Erythroblast (primary cell): ENCODE measurements at regions not wholly inside any gene's neighbourhood (a gene's known extent, or its start where the extent isn't known, plus 50 kb on each side); places are given as distances from the start of the nearest gene placed in this dataset.

Source experiments
- GATA1 ChIP-seq: IDR thresholded peaks from 2 replicates; pipeline ENCODE4 v1.6.1; 2011; ENCODE audit warnings: low read depth, mild to moderate bottlenecking, control low read depth, low read length, moderate library complexity
- POLR2A ChIP-seq: IDR thresholded peaks from 2 replicates; pipeline ENCODE4 v1.6.1; 2011; ENCODE audit warnings: mild to moderate bottlenecking, low read length

GRCh38 chr10:90192825-90193224 lies 491.4 kb downstream of the KIF20B start:
- TF ChIP-seq POLR2A (no peak), GATA1 (no peak)
